ENCODE measurements at regions not wholly inside any gene's neighbourhood (a gene's known extent, or its start where the extent isn't known, plus 50 kb on each side); places are given as distances from the start of the nearest gene placed in this dataset.

DNA sequence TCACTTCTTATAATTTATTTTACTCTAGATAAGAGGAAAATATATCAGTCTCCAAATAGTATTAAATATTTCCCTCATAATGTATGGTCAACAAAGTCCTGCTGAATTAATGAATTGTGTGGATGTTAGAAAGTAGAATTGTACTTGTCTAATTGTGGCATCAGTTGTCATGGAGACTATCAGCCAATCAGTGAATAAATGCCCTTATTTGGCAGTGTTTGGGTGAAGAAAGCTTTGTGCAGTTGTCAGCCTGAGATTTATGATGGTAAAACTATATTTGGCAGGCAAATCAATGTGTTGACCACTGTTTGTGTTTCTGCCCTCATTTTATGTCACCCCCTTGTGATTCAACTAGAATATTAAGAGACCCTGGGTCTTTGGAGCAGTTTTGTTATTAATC lies 293.6 kb upstream of the MDFIC2 start:
- H3K9me3 ChIP-seq = no peaks in the 10 kb centered on the region
- no peaks in the 10 kb centered on the region for H3K27me3 ChIP-seq
- H3K4me1 ChIP-seq = no peaks in the 10 kb centered on the region
- DNase-seq = no peak
- H3K36me3 ChIP-seq = no peaks in the 10 kb centered on the region
- TF ChIP-seq CTCF (IDR thresholded peaks at IDR 0.05; ENCODE audit: low read depth, low read length) = no peak
- H3K4me3 ChIP-seq (ENCODE audit: low read depth, low read length) = no peak overlapping the region

GRCh38 chr3:70603103-70603502 lies 290.7 kb upstream of the MDFIC2 start:
- Histone ChIP-seq H3K4me3 (ENCODE audit: low read depth, low read length) (no peak overlapping the region), H3K36me3 (no peaks in the 10 kb centered on the region), H3K27me3 (no peaks in the 10 kb centered on the region), H3K9me3 (no peaks in the 10 kb centered on the region), H3K4me1 (no peaks in the 10 kb centered on the region)
- TF ChIP-seq CTCF (IDR thresholded peaks at IDR 0.05; ENCODE audit: low read depth, low read length) = no peak
- no peak for DNase-seq

GRCh38 chr3:70597312-70597711 lies 284.9 kb upstream of the MDFIC2 start:
- Histone ChIP-seq H3K27me3 (no peaks in the 10 kb centered on the region), H3K4me1 (no peaks in the 10 kb centered on the region), H3K4me3 (ENCODE audit: low read depth, low read length) (no peak overlapping the region), H3K9me3 (no peaks in the 10 kb centered on the region), H3K36me3 (no peaks in the 10 kb centered on the region)
- DNase-seq = no peak
- TF ChIP-seq CTCF (IDR thresholded peaks at IDR 0.05; ENCODE audit: low read depth, low read length) = no peak

GRCh38 chr3:70583682-70584081 lies 271.2 kb upstream of the MDFIC2 start:
- DNase-seq = no peak
- Histone ChIP-seq H3K36me3 (no peaks in the 10 kb centered on the region), H3K4me3 (ENCODE audit: low read depth, low read length) (no peak overlapping the region), H3K4me1 (no peaks in the 10 kb centered on the region), H3K27me3 (no peaks in the 10 kb centered on the region), H3K9me3 (no peaks in the 10 kb centered on the region)
- TF ChIP-seq CTCF (IDR thresholded peaks at IDR 0.05; ENCODE audit: low read depth, low read length) = no peak

- no peak overlapping the region for H3K4me3 ChIP-seq (ENCODE audit: low read depth, low read length)
- no peaks in the 10 kb centered on the region for H3K36me3 ChIP-seq
- no peaks in the 10 kb centered on the region for H3K4me1 ChIP-seq
- DNase-seq = no peak
- TF ChIP-seq CTCF (IDR thresholded peaks at IDR 0.05; ENCODE audit: low read depth, low read length) = no peak
- H3K9me3 ChIP-seq = no peaks in the 10 kb centered on the region
- no peaks in the 10 kb centered on the region for H3K27me3 ChIP-seq
Measured at GRCh38 chr3:70582803-70583202, 270.4 kb upstream of the MDFIC2 start.

GRCh38 chr3:70580021-70580420 lies 267.6 kb upstream of the MDFIC2 start:
- Histone ChIP-seq H3K27me3 (peaks cover 2% of the 10 kb centered on the region; the same call in 1 of the 2 replicates), H3K9me3 (no peaks in the 10 kb centered on the region), H3K36me3 (no peaks in the 10 kb centered on the region), H3K4me1 (no peaks in the 10 kb centered on the region), H3K4me3 (ENCODE audit: low read depth, low read length) (no peak overlapping the region)
- no peak for TF ChIP-seq CTCF (IDR thresholded peaks at IDR 0.05; ENCODE audit: low read depth, low read length)
- DNase-seq = no peak

Measured in BE2C (cell line).